Calu3 (cell line): ENCODE measurements at regions not wholly inside any gene's neighbourhood (a gene's known extent, or its start where the extent isn't known, plus 50 kb on each side); places are given as distances from the start of the nearest gene placed in this dataset.

Source experiments
- BruUV-seq: library from RNA; stranded (reverse); fragments of 400-500 nt; replicated peaks from 2 replicates; lab custom pipeline; 2021; lab: Mats Ljungman, UMichigan
- CTCF ChIA-PET: fragments of 300-600 bp; sonication (Branson Sonifier 250); formaldehyde crosslinking; loops from one replicate; lab custom pipeline; 2022; ENCODE audit warnings: antibody characterized with exemption; lab: Charles Lee
- DNase-seq: peaks from one replicate; pipeline ENCODE4 v3.0.0; 2022
- H3K27ac Mint-ChIP-seq: one replicate; pipeline ENCODE4 v1.8.0; 2022; ENCODE audit warnings: mixed read lengths; ENCODE audit not compliant: unreplicated experiment
- H3K27me3 Mint-ChIP-seq: one replicate; pipeline ENCODE4 v1.8.0; 2022; ENCODE audit warnings: mixed read lengths; ENCODE audit not compliant: unreplicated experiment
- H3K36me3 Mint-ChIP-seq: one replicate; pipeline ENCODE4 v1.8.0; 2022; ENCODE audit warnings: mild to moderate bottlenecking, moderate library complexity, mixed read lengths; ENCODE audit not compliant: insufficient read depth, unreplicated experiment
- H3K4me1 Mint-ChIP-seq: one replicate; pipeline ENCODE4 v1.8.0; 2022; ENCODE audit warnings: mild to moderate bottlenecking, low read depth, mixed read lengths; ENCODE audit not compliant: unreplicated experiment
- H3K4me3 Mint-ChIP-seq: one replicate; pipeline ENCODE4 v1.8.0; 2022; ENCODE audit warnings: mild to moderate bottlenecking, low read depth, moderate library complexity, mixed read lengths; ENCODE audit not compliant: unreplicated experiment
- H3K9me3 Mint-ChIP-seq: one replicate; pipeline ENCODE4 v1.8.0; 2022; ENCODE audit warnings: low read depth, mixed read lengths; ENCODE audit not compliant: unreplicated experiment
- CTCF ChIP-seq: fragments of 200-600 bp; IDR thresholded peaks from one replicate; pipeline ENCODE4 v1.8.0; 2022; ENCODE audit warnings: antibody characterized with exemption; ENCODE audit not compliant: unreplicated experiment
- intact Hi-C: fragments of 100-400 bp; cut with micrococcal nuclease; formaldehyde crosslinking; loops from one replicate; pipeline ENCODE4 v1.10.0; 2022; ENCODE audit not compliant: unreplicated experiment

GRCh38 chr2:145689277-145689676 is 1169.4 kb upstream of the ZEB2 start:
- no peak overlapping the region for H3K27ac Mint-ChIP-seq
- H3K9me3 Mint-ChIP-seq: no peaks in the 10 kb centered on the region
- intact Hi-C loops: no loop called here
- no peak for TF ChIP-seq CTCF
- no peaks in the 10 kb centered on the region for H3K27me3 Mint-ChIP-seq
- peaks cover 31% of the 10 kb centered on the region for H3K4me1 Mint-ChIP-seq
- no peak for DNase-seq
- BruUV-seq: no TSS peak
- no peak overlapping the region for H3K4me3 Mint-ChIP-seq
- CTCF ChIA-PET: no interaction called here
- H3K36me3 Mint-ChIP-seq: peaks cover 29% of the 10 kb centered on the region

GRCh38 chr2:145688156-145688555 is 1168.2 kb upstream of the ZEB2 start:
- no peaks in the 10 kb centered on the region for H3K9me3 Mint-ChIP-seq
- TF ChIP-seq CTCF: no peak
- CTCF ChIA-PET: no interaction called here
- no peak for DNase-seq
- H3K36me3 Mint-ChIP-seq: peaks cover 24% of the 10 kb centered on the region
- no TSS peak for BruUV-seq
- no peaks in the 10 kb centered on the region for H3K27me3 Mint-ChIP-seq
- intact Hi-C loops: no loop called here
- peak overlapping the region; percentile 99 for H3K27ac Mint-ChIP-seq
- H3K4me1 Mint-ChIP-seq: peaks cover 33% of the 10 kb centered on the region
- peak overlapping the region; percentile 19 for H3K4me3 Mint-ChIP-seq

GRCh38 chr2:145687442-145688134 is 1167.7 kb upstream of the ZEB2 start:
- peak; percentile 19 for DNase-seq
- CTCF ChIA-PET: interaction anchor here (0.6 kb wide), 1 partner anchor 209 kb away, joined by 4 read pairs; no protein-coding TSS in a partner anchor
- TF ChIP-seq CTCF: no peak
- Mint-ChIP-seq H3K9me3 (no peaks in the 10 kb centered on the region), H3K27ac (peak overlapping the region; percentile 99), H3K4me3 (peak overlapping the region; percentile 19), H3K4me1 (peaks cover 39% of the 10 kb centered on the region), H3K36me3 (peaks cover 19% of the 10 kb centered on the region), H3K27me3 (no peaks in the 10 kb centered on the region)
- BruUV-seq: TSS peak; percentile 32
- intact Hi-C loops: no loop called here

GRCh38 chr2:145685383-145686050 is 1165.6 kb upstream of the ZEB2 start:
- Mint-ChIP-seq H3K4me1 (peaks cover 43% of the 10 kb centered on the region), H3K27ac (peak overlapping the region; percentile 99), H3K4me3 (peak overlapping the region; percentile 28), H3K9me3 (no peaks in the 10 kb centered on the region), H3K27me3 (no peaks in the 10 kb centered on the region), H3K36me3 (peaks cover 19% of the 10 kb centered on the region)
- DNase-seq: peak; percentile 50
- intact Hi-C loops: loop anchor here (1.0 to 2.0 kb wide), 3 partner anchors 8 to 255 kb away; no protein-coding TSS in a partner anchor
- TF ChIP-seq CTCF: no peak
- CTCF ChIA-PET: no interaction called here
- BruUV-seq: no TSS peak
